Activated naive CD8-positive, alpha-beta T cell (primary cell): ENCODE measurements at regions not wholly inside any gene's neighbourhood (a gene's known extent, or its start where the extent isn't known, plus 50 kb on each side); places are given as distances from the start of the nearest gene placed in this dataset.

Source experiments
- H3K27ac Mint-ChIP-seq: one replicate; pipeline ENCODE4 v1.8.0; 2021; ENCODE audit warnings: mixed read lengths
- H3K27me3 Mint-ChIP-seq: one replicate; pipeline ENCODE4 v1.8.0; 2021; ENCODE audit warnings: mixed read lengths
- H3K36me3 Mint-ChIP-seq: one replicate; pipeline ENCODE4 v1.8.0; 2021; ENCODE audit warnings: mixed read lengths
- H3K4me1 Mint-ChIP-seq: one replicate; pipeline ENCODE4 v1.8.0; 2021; ENCODE audit warnings: low read depth, mixed read lengths
- H3K4me3 Mint-ChIP-seq: one replicate; pipeline ENCODE4 v1.8.0; 2021; ENCODE audit warnings: mild to moderate bottlenecking, mixed read lengths
- H3K9me3 Mint-ChIP-seq: one replicate; pipeline ENCODE4 v1.8.0; 2021; ENCODE audit warnings: low read depth, mixed read lengths

DNA sequence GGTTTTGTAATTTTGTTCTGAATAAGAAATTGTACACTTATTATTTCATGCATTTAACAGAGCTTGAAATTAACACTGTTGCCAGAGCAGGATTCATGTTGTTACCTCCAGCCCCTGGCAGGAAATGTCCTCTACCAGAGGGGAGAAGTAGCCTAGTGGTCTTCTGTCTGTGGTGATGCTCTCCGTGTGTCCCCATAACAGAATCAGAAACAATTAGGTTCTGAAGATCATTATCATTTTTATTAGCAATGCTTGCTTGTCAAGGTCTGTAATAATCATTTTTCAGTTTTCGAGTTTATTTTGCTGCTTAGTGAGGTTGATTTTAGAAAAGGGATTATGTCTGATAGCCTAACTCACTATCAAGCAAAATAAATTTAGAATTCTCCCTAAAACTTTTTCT lies 116.6 kb upstream of the CNTNAP5 start:
- Mint-ChIP-seq H3K9me3 (peaks cover 11% of the 10 kb centered on the region), H3K27ac (no peak overlapping the region), H3K4me1 (no peaks in the 10 kb centered on the region), H3K36me3 (no peaks in the 10 kb centered on the region), H3K4me3 (no peak overlapping the region), H3K27me3 (peaks cover 1% of the 10 kb centered on the region)

DNA sequence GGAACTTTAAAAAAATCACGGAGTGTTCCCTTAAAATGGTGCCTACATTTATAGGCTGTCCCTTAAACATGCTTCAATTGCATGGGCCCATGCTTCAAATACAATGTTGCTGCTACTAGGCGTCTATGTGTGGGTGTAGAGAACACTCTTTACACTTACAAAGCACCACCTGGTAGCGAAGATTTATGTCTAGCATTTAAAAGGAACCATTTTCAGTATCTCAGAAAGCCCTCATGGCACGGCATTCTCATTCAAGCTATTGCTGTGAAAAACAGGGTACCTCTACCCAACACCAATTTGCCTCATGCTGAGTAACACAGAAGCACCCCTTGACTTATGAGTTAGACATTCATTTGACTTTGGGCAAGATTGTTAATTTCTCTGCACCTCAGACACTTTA lies 112.9 kb upstream of the CNTNAP5 start:
- Mint-ChIP-seq H3K9me3 (peaks cover 7% of the 10 kb centered on the region), H3K27me3 (peaks cover 1% of the 10 kb centered on the region), H3K36me3 (no peaks in the 10 kb centered on the region), H3K4me1 (no peaks in the 10 kb centered on the region), H3K27ac (no peak overlapping the region), H3K4me3 (no peak overlapping the region)

DNA sequence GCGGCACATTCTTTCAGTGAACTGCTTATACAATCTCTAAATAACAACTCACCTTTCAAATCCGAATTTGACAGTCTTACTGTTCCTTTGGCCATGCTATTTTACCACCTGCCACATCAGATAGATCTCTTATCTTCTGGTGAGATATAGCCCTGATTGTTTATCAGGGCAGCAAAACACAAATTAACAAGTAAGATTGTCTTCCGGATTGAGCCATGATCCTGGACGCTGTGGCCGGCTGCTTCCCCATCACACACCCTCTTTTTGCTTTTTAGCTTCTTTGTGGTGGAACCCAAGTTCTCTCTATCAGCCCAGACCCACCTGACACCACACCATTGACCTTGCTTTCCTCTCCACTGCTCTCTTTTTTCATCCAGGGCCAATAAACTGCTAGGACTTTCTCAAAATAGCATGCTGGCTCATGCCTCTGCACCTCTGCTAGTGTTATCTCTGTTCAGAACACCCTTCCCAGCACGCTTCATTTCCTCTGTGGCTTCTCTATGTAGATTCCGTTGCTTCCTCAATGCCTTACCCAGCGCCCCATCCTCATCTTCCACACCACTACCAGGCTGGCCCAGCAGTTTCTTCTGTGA lies 111.8 kb upstream of the CNTNAP5 start:
- Mint-ChIP-seq H3K36me3 (no peaks in the 10 kb centered on the region), H3K4me3 (no peak overlapping the region), H3K27me3 (peaks cover 1% of the 10 kb centered on the region), H3K9me3 (peaks cover 14% of the 10 kb centered on the region), H3K27ac (peak overlapping the region; percentile 35), H3K4me1 (no peaks in the 10 kb centered on the region)

DNA sequence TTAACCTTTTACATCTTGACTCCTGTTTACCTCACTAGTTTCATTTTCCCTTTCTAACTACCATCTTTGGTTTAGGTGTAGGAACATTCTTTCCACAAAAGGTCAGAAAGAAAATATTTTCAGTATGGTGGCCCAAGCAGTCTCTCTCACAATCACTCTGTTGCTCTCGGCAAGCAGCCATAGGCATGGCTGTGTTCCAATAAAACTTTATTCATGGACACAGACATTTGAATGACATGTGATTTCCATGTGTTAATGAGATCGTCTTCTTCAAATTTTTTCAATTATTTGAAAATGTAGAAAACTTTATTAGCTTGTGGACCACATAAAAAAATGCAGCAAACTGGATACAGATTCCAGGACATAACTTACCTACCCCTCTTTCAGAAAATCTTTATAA lies 109.7 kb upstream of the CNTNAP5 start:
- Mint-ChIP-seq H3K4me3 (no peak overlapping the region), H3K4me1 (no peaks in the 10 kb centered on the region), H3K27ac (no peak overlapping the region), H3K36me3 (no peaks in the 10 kb centered on the region), H3K9me3 (peaks cover 11% of the 10 kb centered on the region), H3K27me3 (peaks cover 1% of the 10 kb centered on the region)

DNA sequence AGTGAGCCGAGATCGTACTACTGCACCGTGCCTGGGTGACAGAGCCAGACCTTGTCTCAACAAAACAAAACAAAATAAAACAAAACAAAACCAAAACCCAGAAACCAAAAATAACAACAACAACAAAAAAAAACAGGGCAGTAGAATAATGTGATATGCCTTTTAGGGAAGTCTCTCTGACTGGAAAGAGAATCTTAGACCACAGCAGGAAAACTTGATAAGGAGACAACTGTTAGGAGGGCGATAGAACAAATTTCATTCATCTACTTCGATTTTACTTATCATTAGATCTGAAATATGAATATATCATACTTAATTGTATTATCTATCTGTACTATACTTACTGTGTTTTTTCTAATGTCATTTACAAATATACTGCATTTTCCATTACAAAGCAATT lies 109.0 kb upstream of the CNTNAP5 start:
- Mint-ChIP-seq H3K27ac (no peak overlapping the region), H3K9me3 (peaks cover 11% of the 10 kb centered on the region), H3K4me1 (no peaks in the 10 kb centered on the region), H3K27me3 (peaks cover 1% of the 10 kb centered on the region), H3K36me3 (no peaks in the 10 kb centered on the region), H3K4me3 (no peak overlapping the region)

DNA sequence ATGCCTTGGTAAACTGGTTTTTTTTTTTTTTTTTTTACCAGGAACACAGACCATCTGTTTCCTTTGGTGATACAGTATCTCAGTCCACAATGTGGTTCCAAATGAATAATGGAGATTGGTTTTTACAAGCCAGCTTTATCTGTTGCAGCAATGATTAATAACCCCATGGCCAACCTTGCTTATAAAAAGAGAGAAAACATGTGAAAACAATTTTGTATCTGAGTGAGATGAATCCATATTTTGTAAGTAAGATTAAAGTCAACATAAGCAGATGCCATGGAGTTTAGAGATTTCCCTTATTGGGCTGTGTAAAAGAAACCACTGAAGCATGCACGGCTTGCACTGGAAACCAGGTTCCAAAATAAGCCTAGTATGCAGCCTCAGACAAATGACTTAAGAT lies 108.6 kb upstream of the CNTNAP5 start:
- H3K27ac Mint-ChIP-seq, result no peak overlapping the region
- peaks cover 11% of the 10 kb centered on the region for H3K9me3 Mint-ChIP-seq
- H3K4me3 Mint-ChIP-seq, result no peak overlapping the region
- H3K36me3 Mint-ChIP-seq, result no peaks in the 10 kb centered on the region
- peaks cover 1% of the 10 kb centered on the region for H3K27me3 Mint-ChIP-seq
- no peaks in the 10 kb centered on the region for H3K4me1 Mint-ChIP-seq

DNA sequence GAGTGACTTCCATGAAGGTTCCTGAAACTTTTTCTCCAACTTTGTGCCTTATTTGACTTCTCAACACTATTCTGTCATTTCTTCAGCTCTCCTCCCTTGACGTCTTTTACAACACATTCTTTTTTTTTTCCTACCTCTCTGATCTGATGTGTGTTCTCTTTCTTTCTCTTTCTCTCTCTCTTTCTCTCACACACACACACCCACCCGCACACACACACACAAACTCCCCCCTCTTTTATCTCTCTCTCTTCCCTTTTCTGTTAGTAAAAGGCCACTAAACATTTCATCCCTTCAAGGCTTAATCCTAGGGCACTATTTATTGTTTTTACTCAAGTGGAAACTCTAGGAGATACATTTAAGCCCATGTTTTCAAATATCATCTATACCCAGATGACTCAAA lies 107.8 kb upstream of the CNTNAP5 start:
- H3K4me1 Mint-ChIP-seq, result no peaks in the 10 kb centered on the region
- H3K27ac Mint-ChIP-seq, result no peak overlapping the region
- peaks cover 1% of the 10 kb centered on the region for H3K27me3 Mint-ChIP-seq
- no peak overlapping the region for H3K4me3 Mint-ChIP-seq
- peaks cover 11% of the 10 kb centered on the region for H3K9me3 Mint-ChIP-seq
- no peaks in the 10 kb centered on the region for H3K36me3 Mint-ChIP-seq

DNA sequence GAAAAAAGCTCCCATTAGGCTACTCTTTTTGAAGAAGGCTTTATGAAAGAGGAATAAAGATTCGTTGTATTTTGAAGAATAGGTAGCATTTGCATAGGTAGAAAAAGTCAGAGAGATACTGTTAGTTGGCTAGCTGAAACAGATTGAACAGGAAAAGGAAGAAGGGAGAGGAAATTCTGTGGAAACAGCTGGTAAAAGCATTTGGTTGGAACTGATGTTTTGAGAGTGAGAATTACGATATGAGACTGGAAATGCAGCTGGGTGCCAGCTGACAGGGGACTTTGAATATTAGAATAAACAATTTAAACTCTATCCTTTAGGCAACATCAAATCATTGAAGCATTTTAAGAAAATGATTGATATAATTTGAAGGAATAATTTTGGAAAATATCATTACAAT lies 96.7 kb upstream of the CNTNAP5 start:
- H3K4me3 Mint-ChIP-seq, result no peak overlapping the region
- no peaks in the 10 kb centered on the region for H3K4me1 Mint-ChIP-seq
- no peaks in the 10 kb centered on the region for H3K36me3 Mint-ChIP-seq
- no peak overlapping the region for H3K27ac Mint-ChIP-seq
- H3K9me3 Mint-ChIP-seq, result peaks cover 13% of the 10 kb centered on the region
- no peaks in the 10 kb centered on the region for H3K27me3 Mint-ChIP-seq

DNA sequence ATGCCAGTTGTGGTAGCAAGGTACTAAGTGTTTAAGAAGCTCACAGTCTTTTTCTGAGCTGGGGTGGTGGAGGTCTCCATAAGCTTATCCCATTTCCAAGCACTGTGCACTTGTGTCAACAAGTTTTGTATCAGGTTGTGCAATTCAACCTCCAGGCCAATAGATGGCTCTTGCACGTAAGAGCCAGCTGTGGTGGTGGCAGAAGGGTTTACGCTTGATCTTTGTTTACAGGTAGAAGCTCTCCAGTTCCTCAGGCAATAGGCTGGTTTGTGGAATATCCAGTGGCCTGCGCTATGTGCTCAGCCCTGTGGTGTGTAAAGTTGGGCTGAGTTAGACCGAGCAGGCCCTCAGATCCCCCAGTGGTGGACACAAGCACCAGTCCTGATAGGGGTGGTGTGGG lies 89.7 kb upstream of the CNTNAP5 start:
- H3K4me1 Mint-ChIP-seq, result no peaks in the 10 kb centered on the region
- H3K27me3 Mint-ChIP-seq, result no peaks in the 10 kb centered on the region
- no peak overlapping the region for H3K4me3 Mint-ChIP-seq
- peaks cover 3% of the 10 kb centered on the region for H3K9me3 Mint-ChIP-seq
- H3K36me3 Mint-ChIP-seq, result no peaks in the 10 kb centered on the region
- no peak overlapping the region for H3K27ac Mint-ChIP-seq

DNA sequence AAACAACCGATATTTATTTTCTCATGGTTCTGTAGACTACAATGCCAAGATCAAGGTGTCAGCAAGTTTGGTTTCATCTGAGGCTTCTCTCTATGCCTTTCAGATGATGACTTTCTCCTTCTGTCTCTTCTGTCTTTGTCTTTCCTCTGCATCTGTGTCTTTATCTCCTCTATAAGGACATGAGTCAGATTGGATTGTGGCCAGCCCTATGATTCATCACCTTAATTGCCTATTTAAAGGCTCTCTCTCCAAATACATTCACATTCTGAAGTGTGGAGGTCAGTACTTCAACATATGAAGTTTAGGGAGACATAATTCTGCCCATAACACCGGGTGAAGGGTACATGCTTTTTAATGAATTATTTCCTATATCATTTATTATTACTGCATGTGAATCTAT lies 71.2 kb upstream of the CNTNAP5 start:
- Mint-ChIP-seq H3K27me3 (no peaks in the 10 kb centered on the region), H3K4me3 (no peak overlapping the region), H3K27ac (no peak overlapping the region), H3K9me3 (peaks cover 3% of the 10 kb centered on the region), H3K4me1 (no peaks in the 10 kb centered on the region), H3K36me3 (no peaks in the 10 kb centered on the region)

DNA sequence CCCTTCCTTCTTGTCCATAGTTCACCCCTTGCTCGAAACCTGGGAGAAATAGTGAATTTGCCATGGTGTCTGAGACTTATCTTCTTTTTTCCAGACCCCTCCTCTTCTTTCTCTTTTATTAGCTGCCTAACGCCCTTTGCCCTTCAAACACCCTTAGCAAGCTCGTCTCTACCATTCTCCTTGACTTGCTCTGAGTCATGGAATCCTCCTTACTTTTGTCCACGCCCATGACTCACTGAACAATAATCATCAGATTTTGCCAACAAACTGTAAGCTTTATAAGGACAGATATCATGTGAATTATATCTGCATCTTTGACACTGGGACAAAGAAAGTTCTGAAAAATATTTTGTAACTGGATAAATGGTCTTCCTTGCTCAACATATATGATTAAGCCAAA lies 67.1 kb upstream of the CNTNAP5 start:
- Mint-ChIP-seq H3K27me3 (no peaks in the 10 kb centered on the region), H3K4me3 (no peak overlapping the region), H3K36me3 (no peaks in the 10 kb centered on the region), H3K4me1 (no peaks in the 10 kb centered on the region), H3K27ac (no peak overlapping the region), H3K9me3 (no peaks in the 10 kb centered on the region)

DNA sequence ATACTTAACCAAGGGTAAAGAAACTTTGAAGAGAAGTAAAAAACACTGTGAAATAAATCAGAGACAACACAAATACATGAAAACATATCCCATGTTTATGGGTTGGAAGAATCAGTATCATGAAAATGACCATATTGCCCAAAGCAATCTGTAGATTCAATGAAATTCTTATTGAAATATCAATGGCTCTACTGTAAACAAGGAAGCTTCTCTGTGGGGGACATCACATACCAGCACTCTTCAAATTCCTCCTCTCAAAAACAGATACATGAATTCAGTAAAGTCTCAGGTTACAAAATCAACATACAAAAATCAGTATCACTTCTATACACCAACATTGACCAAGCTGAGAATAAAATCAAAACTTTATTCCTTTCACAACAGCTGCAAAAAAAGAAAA lies 63.5 kb upstream of the CNTNAP5 start:
- Mint-ChIP-seq H3K27ac (no peak overlapping the region), H3K36me3 (no peaks in the 10 kb centered on the region), H3K4me3 (no peak overlapping the region), H3K4me1 (no peaks in the 10 kb centered on the region), H3K27me3 (no peaks in the 10 kb centered on the region), H3K9me3 (peaks cover 4% of the 10 kb centered on the region)

DNA sequence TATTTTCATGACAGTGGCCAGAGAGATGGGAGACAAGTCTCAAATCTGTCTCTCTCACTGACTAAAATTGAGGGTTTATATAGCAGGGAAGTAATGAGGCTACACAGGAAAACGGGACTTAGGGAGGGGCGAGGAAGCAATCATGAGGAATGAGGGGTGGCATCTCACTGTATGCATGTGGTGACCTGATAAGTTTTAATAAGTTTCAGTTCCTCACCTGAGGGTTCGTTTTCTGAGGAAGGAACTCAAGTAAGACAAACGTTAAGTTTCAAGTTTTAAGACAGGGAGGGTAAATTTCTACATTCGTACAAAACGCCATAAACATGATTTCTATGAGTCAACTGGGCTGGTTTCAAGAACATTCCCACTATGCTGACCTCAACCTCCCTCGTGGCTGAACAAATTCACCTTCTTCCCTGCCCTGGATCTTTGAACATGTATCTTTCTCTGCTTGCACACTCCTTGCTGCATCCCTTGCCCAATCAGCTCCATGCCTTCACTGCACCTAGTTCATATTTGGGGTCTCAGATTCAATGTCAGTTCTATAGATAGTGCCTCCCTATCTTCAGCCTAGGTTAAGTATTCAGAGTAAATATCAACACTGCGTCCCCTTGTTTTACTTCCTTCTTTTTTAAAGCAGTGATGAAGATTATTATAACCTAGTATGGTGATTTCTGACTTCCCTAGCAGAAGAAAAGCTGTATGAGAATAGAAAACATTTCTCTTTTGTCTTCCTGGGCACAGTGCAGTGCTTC lies 53.3 kb upstream of the CNTNAP5 start:
- Mint-ChIP-seq H3K9me3 (peaks cover 3% of the 10 kb centered on the region), H3K4me3 (no peak overlapping the region), H3K4me1 (no peaks in the 10 kb centered on the region), H3K36me3 (no peaks in the 10 kb centered on the region), H3K27ac (no peak overlapping the region), H3K27me3 (no peaks in the 10 kb centered on the region)
